ENCODE measurements at regions not wholly inside any gene's neighbourhood (a gene's known extent, or its start where the extent isn't known, plus 50 kb on each side); places are given as distances from the start of the nearest gene placed in this dataset.

- Histone ChIP-seq H3K36me3 (ENCODE audit: control insufficient read depth in 2 of 2, extremely low read depth in 1 of 2, insufficient read depth in 2 of 2, low read length in 2 of 2) (no peaks in the 10 kb centered on the region), H3K9me1 (ENCODE audit: control insufficient read depth, extremely low read depth, insufficient read depth, low read length) (no peaks in the 10 kb centered on the region), H3K9ac (ENCODE audit: control insufficient read depth, extremely low read depth, insufficient read depth, low read length) (no peak overlapping the region), H4K20me1 (ENCODE audit: control insufficient read depth, extremely low read depth, insufficient read depth, low read length) (no peaks in the 10 kb centered on the region), H3K4me3 (ENCODE audit: control insufficient read depth in 2 of 3, extremely low read depth in 1 of 3, insufficient read depth in 2 of 3, low read depth in 1 of 3, low read length in 3 of 3) (no peak overlapping the region), H3K27ac (ENCODE audit: control insufficient read depth, insufficient read depth, low read length) (no peak overlapping the region), H2AFZ (ENCODE audit: control insufficient read depth, low read length) (no peak overlapping the region), H3K27me3 (ENCODE audit: control insufficient read depth, extremely low read depth, insufficient read depth, low read length) (no peaks in the 10 kb centered on the region), H3K9me3 (ENCODE audit: control insufficient read depth, low read depth, low read length) (no peaks in the 10 kb centered on the region), H3K4me2 (ENCODE audit: control insufficient read depth, extremely low read depth, insufficient read depth, low read depth, low read length) (no peak overlapping the region), H3K79me2 (ENCODE audit: control insufficient read depth, insufficient read depth, low read length) (no peaks in the 10 kb centered on the region), H3K4me1 (ENCODE audit: control insufficient read depth, extremely low read depth, insufficient read depth, low read length) (peaks cover 66% of the 10 kb centered on the region)
- dilution Hi-C loops (cut with MboI; ENCODE audit: extremely low pct_ligation_motif_present, low sequenced_read_pairs): no loop called here
- TF ChIP-seq, protein P1, sequence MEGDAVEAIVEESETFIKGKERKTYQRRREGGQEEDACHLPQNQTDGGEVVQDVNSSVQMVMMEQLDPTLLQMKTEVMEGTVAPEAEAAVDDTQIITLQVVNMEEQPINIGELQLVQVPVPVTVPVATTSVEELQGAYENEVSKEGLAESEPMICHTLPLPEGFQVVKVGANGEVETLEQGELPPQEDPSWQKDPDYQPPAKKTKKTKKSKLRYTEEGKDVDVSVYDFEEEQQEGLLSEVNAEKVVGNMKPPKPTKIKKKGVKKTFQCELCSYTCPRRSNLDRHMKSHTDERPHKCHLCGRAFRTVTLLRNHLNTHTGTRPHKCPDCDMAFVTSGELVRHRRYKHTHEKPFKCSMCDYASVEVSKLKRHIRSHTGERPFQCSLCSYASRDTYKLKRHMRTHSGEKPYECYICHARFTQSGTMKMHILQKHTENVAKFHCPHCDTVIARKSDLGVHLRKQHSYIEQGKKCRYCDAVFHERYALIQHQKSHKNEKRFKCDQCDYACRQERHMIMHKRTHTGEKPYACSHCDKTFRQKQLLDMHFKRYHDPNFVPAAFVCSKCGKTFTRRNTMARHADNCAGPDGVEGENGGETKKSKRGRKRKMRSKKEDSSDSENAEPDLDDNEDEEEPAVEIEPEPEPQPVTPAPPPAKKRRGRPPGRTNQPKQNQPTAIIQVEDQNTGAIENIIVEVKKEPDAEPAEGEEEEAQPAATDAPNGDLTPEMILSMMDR (optimal IDR thresholded peaks at IDR 0.05 in 1 of 3, IDR thresholded peaks at IDR 0.05 in 1 of 3, conservative IDR thresholded peaks at IDR 0.05 in 1 of 3; ENCODE audit: extremely low read depth in 1 of 3, insufficient read depth in 2 of 3, low read length in 3 of 3): no peak
- TF ChIP-seq EZH2 (IDR thresholded peaks at IDR 0.05; ENCODE audit: low read length): no peak
- DNase-seq (ENCODE audit: low read depth, low spot score) (no peak), FAIRE-seq (no peak)
Measured at GRCh38 chr20:50435397-50436051, 74.7 kb upstream of the PTPN1 start.

- Histone ChIP-seq H3K79me2 (ENCODE audit: control insufficient read depth, insufficient read depth, low read length) (no peaks in the 10 kb centered on the region), H3K9ac (ENCODE audit: control insufficient read depth, extremely low read depth, insufficient read depth, low read length) (peak overlapping the region; percentile 4), H3K27ac (ENCODE audit: control insufficient read depth, insufficient read depth, low read length) (peak overlapping the region; percentile 15), H3K36me3 (ENCODE audit: control insufficient read depth in 2 of 2, extremely low read depth in 1 of 2, insufficient read depth in 2 of 2, low read length in 2 of 2) (no peaks in the 10 kb centered on the region), H3K4me3 (ENCODE audit: control insufficient read depth in 2 of 3, extremely low read depth in 1 of 3, insufficient read depth in 2 of 3, low read depth in 1 of 3, low read length in 3 of 3) (no peak overlapping the region), H3K4me2 (ENCODE audit: control insufficient read depth, extremely low read depth, insufficient read depth, low read depth, low read length) (no peak overlapping the region), H4K20me1 (ENCODE audit: control insufficient read depth, extremely low read depth, insufficient read depth, low read length) (no peaks in the 10 kb centered on the region), H2AFZ (ENCODE audit: control insufficient read depth, low read length) (peak overlapping the region; percentile 3), H3K27me3 (ENCODE audit: control insufficient read depth, extremely low read depth, insufficient read depth, low read length) (no peaks in the 10 kb centered on the region), H3K9me3 (ENCODE audit: control insufficient read depth, low read depth, low read length) (no peaks in the 10 kb centered on the region), H3K4me1 (ENCODE audit: control insufficient read depth, extremely low read depth, insufficient read depth, low read length) (peaks cover 65% of the 10 kb centered on the region), H3K9me1 (ENCODE audit: control insufficient read depth, extremely low read depth, insufficient read depth, low read length) (no peaks in the 10 kb centered on the region)
- dilution Hi-C loops (cut with MboI; ENCODE audit: extremely low pct_ligation_motif_present, low sequenced_read_pairs): no loop called here
- no peak for TF ChIP-seq EZH2 (IDR thresholded peaks at IDR 0.05; ENCODE audit: low read length)
- TF ChIP-seq, protein P1 (optimal IDR thresholded peaks at IDR 0.05 in 1 of 3, IDR thresholded peaks at IDR 0.05 in 1 of 3, conservative IDR thresholded peaks at IDR 0.05 in 1 of 3; ENCODE audit: extremely low read depth in 1 of 3, insufficient read depth in 2 of 3, low read length in 3 of 3): no peak
- DNase-seq (ENCODE audit: low read depth, low spot score) (no peak), FAIRE-seq (no peak)
Measured at GRCh38 chr20:50436052-50436656, 74.0 kb upstream of the PTPN1 start.

Data from keratinocyte (primary cell).